ELF-1 (cell line): ENCODE measurements at regions not wholly inside any gene's neighbourhood (a gene's known extent, or its start where the extent isn't known, plus 50 kb on each side); places are given as distances from the start of the nearest gene placed in this dataset.
"Not testable (repeated sequence)": the region's sequence is repeated elsewhere in the genome, so short reads cannot be mapped to it uniquely, and the experiment has no call there.

Experiments
- DNase-seq: peaks from one replicate; pipeline ENCODE4 v3.0.0-alpha.2; 2016; ENCODE audit warnings: low read depth, low spot score

- DNase-seq: no peak
Observed at GRCh38 chr4:78660559-78660958, 109.0 kb downstream of the ANXA3 start.

GRCh38 chr4:78661086-78661690, 109.6 kb downstream of the ANXA3 start:
- no peak for DNase-seq

- no peak for DNase-seq
Observed at GRCh38 chr4:78661921-78662521, 110.5 kb downstream of the ANXA3 start.

- DNase-seq: no peak
Observed at GRCh38 chr4:78662658-78663057, 111.1 kb downstream of the ANXA3 start.

GRCh38 chr4:78664296-78664695, 111.9 kb upstream of the BMP2K start:
- not testable (repeated sequence) for DNase-seq

GRCh38 chr4:78665216-78665770, 110.9 kb upstream of the BMP2K start:
- DNase-seq: no peak

GRCh38 chr4:78666830-78667258, 109.3 kb upstream of the BMP2K start:
- no peak for DNase-seq

- no peak for DNase-seq
Observed at GRCh38 chr4:78667325-78667724, 108.8 kb upstream of the BMP2K start.

- DNase-seq: no peak
Observed at GRCh38 chr4:78667764-78668163, 108.4 kb upstream of the BMP2K start.

- no peak for DNase-seq
Observed at GRCh38 chr4:78669453-78669852, 106.7 kb upstream of the BMP2K start.

- no peak for DNase-seq
Observed at GRCh38 chr4:78671903-78672815, 104.0 kb upstream of the BMP2K start.

GRCh38 chr4:78673337-78673736, 102.8 kb upstream of the BMP2K start:
- no peak for DNase-seq

- no peak for DNase-seq
Observed at GRCh38 chr4:78675325-78675724, 100.8 kb upstream of the BMP2K start.

GRCh38 chr4:78682070-78682469, 94.1 kb upstream of the BMP2K start:
- DNase-seq: no peak

GRCh38 chr4:78683352-78683751, 92.8 kb upstream of the BMP2K start:
- DNase-seq: no peak

GRCh38 chr4:78684325-78685079, 91.6 kb upstream of the BMP2K start:
- DNase-seq: no peak

- no peak for DNase-seq
Observed at GRCh38 chr4:78687818-78688217, 88.3 kb upstream of the BMP2K start.

GRCh38 chr4:78688366-78688765, 87.8 kb upstream of the BMP2K start:
- no peak for DNase-seq

- no peak for DNase-seq
Observed at GRCh38 chr4:78689261-78689660, 86.9 kb upstream of the BMP2K start.

- DNase-seq: no peak
Observed at GRCh38 chr4:78689700-78690323, 86.3 kb upstream of the BMP2K start.

- DNase-seq: no peak
Observed at GRCh38 chr4:78691334-78691754, 84.8 kb upstream of the BMP2K start.
